HepG2 (cell line): ENCODE measurements at regions not wholly inside any gene's neighbourhood (a gene's known extent, or its start where the extent isn't known, plus 50 kb on each side); places are given as distances from the start of the nearest gene placed in this dataset.

Experiments
- ATM ChIP-seq: fragments of 450-650 bp; IDR thresholded peaks from 2 replicates; pipeline ENCODE4 v1.7.1; 2017; ENCODE audit warnings: mild to moderate bottlenecking, borderline replicate concordance
- CEBPZ ChIP-seq: IDR thresholded peaks from 2 replicates; pipeline ENCODE4 v1.6.1; 2012; ENCODE audit warnings: low read length, improper control_type of control experiment
- CHD4 ChIP-seq: fragments of 200-600 bp; sonication (generic); IDR thresholded peaks from 2 replicates; pipeline ENCODE4 v1.7.0; 2017; ENCODE audit warnings: mild to moderate bottlenecking, low read length, borderline replicate concordance
- CTCF ChIP-seq: sonication (generic); formaldehyde crosslinking; IDR thresholded peaks from 2 replicates; pipeline ENCODE4 v1.5.0; 2020; ENCODE audit warnings: mild to moderate bottlenecking, missing genetic modification reagents, moderate library complexity
- RELA ChIP-seq: sonication (generic); formaldehyde crosslinking; IDR thresholded peaks from 2 replicates; pipeline ENCODE4 v1.4.0; 2020; ENCODE audit warnings: missing genetic modification reagents
- ZNF17 ChIP-seq: sonication (generic); formaldehyde crosslinking; IDR thresholded peaks from 2 replicates; pipeline ENCODE4 v1.5.0; 2020; ENCODE audit warnings: mild to moderate bottlenecking, missing genetic modification reagents
- ZNF670 ChIP-seq: sonication (generic); formaldehyde crosslinking; IDR thresholded peaks from 2 replicates; pipeline ENCODE4 v1.8.0; 2022; ENCODE audit warnings: mild to moderate bottlenecking, missing genetic modification reagents, borderline replicate concordance

- no peak for TF ChIP-seq ZNF17
- no peak for TF ChIP-seq RELA (CRISPR knock-in tag)
- no peak for TF ChIP-seq CHD4
- no peak for TF ChIP-seq ATM
- no peak for TF ChIP-seq CTCF
- no peak for TF ChIP-seq CEBPZ
- no peak for TF ChIP-seq ZNF670 (CRISPR knock-in tag)
Measured at GRCh38 chr6:126199466-126199865, 140.4 kb upstream of the CENPW start.
